GM18858 (cell line): ENCODE measurements at regions not wholly inside any gene's neighbourhood (a gene's known extent, or its start where the extent isn't known, plus 50 kb on each side); places are given as distances from the start of the nearest gene placed in this dataset.

ENCODE experiments used
- ATAC-seq: cut with Tn5 transposase; IDR thresholded peaks from one replicate; pipeline ENCODE4 v1.9.1; 2021; ENCODE audit not compliant: unreplicated experiment

GRCh38 chr3:5796541-5796940, 609.0 kb downstream of the EDEM1 start:
- no peak for ATAC-seq

GRCh38 chr3:5798809-5799208, 611.3 kb downstream of the EDEM1 start:
- ATAC-seq = no peak

GRCh38 chr3:5799398-5799797, 611.9 kb downstream of the EDEM1 start:
- no peak for ATAC-seq

- no peak for ATAC-seq
Observed at GRCh38 chr3:5800965-5801364, 613.5 kb downstream of the EDEM1 start.

GRCh38 chr3:5806192-5806591, 618.7 kb downstream of the EDEM1 start:
- no peak for ATAC-seq

GRCh38 chr3:5809586-5810246, 622.2 kb downstream of the EDEM1 start:
- ATAC-seq = no peak

GRCh38 chr3:5811016-5811415, 623.5 kb downstream of the EDEM1 start:
- no peak for ATAC-seq

- no peak for ATAC-seq
Observed at GRCh38 chr3:5813521-5813920, 626.0 kb downstream of the EDEM1 start.

GRCh38 chr3:5822843-5823242, 635.3 kb downstream of the EDEM1 start:
- no peak for ATAC-seq

GRCh38 chr3:5826467-5826866, 639.0 kb downstream of the EDEM1 start:
- no peak for ATAC-seq

- ATAC-seq = no peak
Observed at GRCh38 chr3:5828251-5828650, 640.7 kb downstream of the EDEM1 start.

- no peak for ATAC-seq
Observed at GRCh38 chr3:5840056-5840455, 652.5 kb downstream of the EDEM1 start.

GRCh38 chr3:5841599-5841998, 654.1 kb downstream of the EDEM1 start:
- no peak for ATAC-seq

GRCh38 chr3:5846261-5846660, 658.8 kb downstream of the EDEM1 start:
- no peak for ATAC-seq

- no peak for ATAC-seq
Observed at GRCh38 chr3:5861151-5861550, 673.6 kb downstream of the EDEM1 start.

- no peak for ATAC-seq
Observed at GRCh38 chr3:5874931-5875341, 687.4 kb downstream of the EDEM1 start.

- no peak for ATAC-seq
Observed at GRCh38 chr3:5888851-5889250, 701.3 kb downstream of the EDEM1 start.

GRCh38 chr3:5889374-5889773, 701.9 kb downstream of the EDEM1 start:
- ATAC-seq = no peak

- ATAC-seq = no peak
Observed at GRCh38 chr3:5891711-5892110, 704.2 kb downstream of the EDEM1 start.

GRCh38 chr3:5898106-5898505, 710.6 kb downstream of the EDEM1 start:
- ATAC-seq = no peak

- no peak for ATAC-seq
Observed at GRCh38 chr3:5899014-5899761, 711.7 kb downstream of the EDEM1 start.

GRCh38 chr3:5917932-5918331, 730.4 kb downstream of the EDEM1 start:
- no peak for ATAC-seq

- no peak for ATAC-seq
Observed at GRCh38 chr3:5918626-5919025, 731.1 kb downstream of the EDEM1 start.
